HepG2 (cell line): ENCODE measurements at regions not wholly inside any gene's neighbourhood (a gene's known extent, or its start where the extent isn't known, plus 50 kb on each side); places are given as distances from the start of the nearest gene placed in this dataset.

Experiments
- ATF4 ChIP-seq, 2 experiments: fragments of 450-650 bp in 1 of 2; sonication (generic) in 1 of 2; formaldehyde crosslinking; IDR thresholded peaks; 2 replicates each; pipeline versions ENCODE4 v1.5.0 to v1.8.0; 2020 to 2022; ENCODE audit warnings: mild to moderate bottlenecking in 1 of 2, missing genetic modification reagents in 1 of 2
- CEBPG ChIP-seq: IDR thresholded peaks from 2 replicates; pipeline ENCODE4 v1.6.1; 2016
- EZH2 ChIP-seq: conservative IDR thresholded peaks from 2 replicates; pipeline ENCODE4 v1.6.1; 2012; ENCODE audit warnings: mild to moderate bottlenecking, low read depth, low read length, moderate library complexity
- FOXP1 ChIP-seq, 2 experiments: fragments of 450-650 bp in 1 of 2; IDR thresholded peaks; 2 replicates each; pipeline ENCODE4 v1.6.1; 2017 to 2018; ENCODE audit warnings: antibody characterized with exemption in 1 of 2
- GABPA ChIP-seq, 2 experiments: IDR thresholded peaks; 2 replicates each; pipeline ENCODE4 v1.6.1; 2011 to 2016; ENCODE audit warnings: low read depth in 2 of 2, low read length in 1 of 2, missing biosample characterization in 1 of 2, missing genetic modification characterization in 1 of 2
- HNRNPK ChIP-seq: fragments of 200-400 bp; formaldehyde crosslinking; IDR thresholded peaks from 2 replicates; pipeline ENCODE4 v1.6.1; 2018; ENCODE audit warnings: low read length, low read depth, moderate library complexity, mild to moderate bottlenecking; ENCODE audit not compliant: poor library complexity, severe bottlenecking
- MAF1 ChIP-seq: sonication (generic); formaldehyde crosslinking; IDR thresholded peaks from 2 replicates; pipeline ENCODE4 v1.5.0; 2020; ENCODE audit warnings: missing genetic modification reagents, borderline replicate concordance
- NR2F6 ChIP-seq, 2 experiments: IDR thresholded peaks; 2 replicates each; pipeline ENCODE4 v1.6.1; 2016; ENCODE audit warnings: antibody characterized with exemption in 1 of 2, mild to moderate bottlenecking in 1 of 2
- SOX13 ChIP-seq, 3 experiments: fragments of 450-650 bp in 1 of 3; sonication (generic) in 1 of 3; formaldehyde crosslinking in 1 of 3; IDR thresholded peaks in 2 of 3; conservative IDR thresholded peaks in 1 of 3; 2 replicates each; pipeline versions ENCODE4 v1.5.0 to v1.6.1; 2016 to 2020; ENCODE audit warnings: antibody characterized with exemption in 1 of 3, mild to moderate bottlenecking in 1 of 3, missing compliant biosample characterization in 1 of 3, missing genetic modification reagents in 1 of 3, moderate library complexity in 1 of 3
- SP1 ChIP-seq, 2 experiments: fragments of 450-650 bp in 1 of 2; sonication (generic) in 1 of 2; formaldehyde crosslinking in 1 of 2; IDR thresholded peaks; 2 replicates each; pipeline versions ENCODE4 v1.4.0 to v1.6.1; 2016 to 2020; ENCODE audit warnings: missing genetic modification reagents in 1 of 2
- TBX3 ChIP-seq: fragments of 450-650 bp; IDR thresholded peaks from 2 replicates; pipeline ENCODE4 v1.6.1; 2017; ENCODE audit warnings: antibody characterized with exemption, mild to moderate bottlenecking, inconsistent platforms, borderline replicate concordance
- TCF12 ChIP-seq, 2 experiments: fragments of 450-650 bp in 1 of 2; sonication (generic) in 1 of 2; formaldehyde crosslinking in 1 of 2; IDR thresholded peaks; 2 replicates each; pipeline versions ENCODE4 v1.6.1 to v1.8.0; 2017 to 2022; ENCODE audit warnings: antibody characterized with exemption in 1 of 2, mild to moderate bottlenecking in 1 of 2, missing genetic modification reagents in 1 of 2, moderate library complexity in 1 of 2
- ZNF20 ChIP-seq: sonication (generic); formaldehyde crosslinking; IDR thresholded peaks from 2 replicates; pipeline ENCODE4 v1.4.0; 2020; ENCODE audit warnings: mild to moderate bottlenecking, moderate library complexity, missing genetic modification reagents
- ZNF264 ChIP-seq: sonication (generic); formaldehyde crosslinking; IDR thresholded peaks from 2 replicates; pipeline ENCODE4 v1.4.0; 2020; ENCODE audit warnings: missing genetic modification reagents
- ZNF414 ChIP-seq: sonication (generic); formaldehyde crosslinking; IDR thresholded peaks from 2 replicates; pipeline ENCODE4 v1.5.0; 2020; ENCODE audit warnings: missing genetic modification reagents
- ZNF713 ChIP-seq: sonication (generic); formaldehyde crosslinking; IDR thresholded peaks from 2 replicates; pipeline ENCODE4 v1.4.0; 2020; ENCODE audit warnings: mild to moderate bottlenecking, missing genetic modification reagents
- TF ChIP-seq, protein P1 (sequence below): sonication (generic); formaldehyde crosslinking; IDR thresholded peaks from 2 replicates; pipeline ENCODE4; 2020; ENCODE audit warnings: missing genetic modification reagents, mild to moderate bottlenecking, borderline replicate concordance
- TF ChIP-seq, protein P2 (sequence below): IDR thresholded peaks from 2 replicates; pipeline ENCODE4 v1.4.0; 2020; ENCODE audit warnings: mild to moderate bottlenecking, missing genetic modification reagents
- TF ChIP-seq, protein P3 (sequence below): IDR thresholded peaks from 2 replicates; pipeline ENCODE4 v1.6.1; 2016; ENCODE audit warnings: mild to moderate bottlenecking

DNA sequence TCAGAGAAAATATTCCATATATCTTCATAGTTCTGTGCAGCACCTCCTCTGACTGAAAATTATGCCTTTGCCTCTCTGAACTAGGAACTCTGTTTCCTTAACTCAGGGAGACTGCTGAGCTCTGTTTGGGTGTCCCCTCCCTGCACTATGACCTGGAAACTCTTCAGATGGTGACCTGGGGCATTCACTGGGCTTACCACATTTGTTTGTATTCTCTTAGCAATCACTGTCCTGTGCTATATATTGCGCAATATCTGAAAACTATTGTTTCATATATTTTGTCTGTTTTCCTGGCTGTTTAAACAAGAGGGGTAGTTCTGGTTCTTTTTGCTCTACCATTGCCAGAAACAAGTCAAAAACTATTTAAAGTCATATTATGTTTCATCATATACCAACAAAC, 181.8 kb upstream of the KIAA1217 start (continued):
- TF ChIP-seq SP1 (IDR thresholded peaks at IDR 0.05) (no peak), SP1 (CRISPR knock-in tag; IDR thresholded peaks at IDR 0.05) (no peak), ZNF264 (no peak), HNRNPK (no peak), ATF4 (CRISPR knock-in tag; IDR thresholded peaks at IDR 0.05) (peak in 1 of 2 experiments; percentile 14; a peak in 1 of 4 replicates), SOX13 (IDR thresholded peaks at IDR 0.05) (no peak), SOX13 (CRISPR knock-in tag; conservative IDR thresholded peaks at IDR 0.05 in 1 of 2, IDR thresholded peaks at IDR 0.05 in 1 of 2) (peak in 1 of 2 experiments; percentile 83; a peak in 2 of 4 replicates), MAF1 (CRISPR knock-in tag) (no peak), CEBPG (CRISPR knock-in tag) (peak; percentile 84), ZNF414 (CRISPR knock-in tag) (no peak), NR2F6 (IDR thresholded peaks at IDR 0.05) (0 out of 2 replicates have a peak, but pooled peaks have one; percentile 17), NR2F6 (CRISPR knock-in tag; IDR thresholded peaks at IDR 0.05) (no peak), FOXP1 (IDR thresholded peaks at IDR 0.05) (no peak), FOXP1 (CRISPR knock-in tag; IDR thresholded peaks at IDR 0.05) (peak; percentile 37; the same call in 1 of the 2 replicates), EZH2 (no peak), ZNF713 (CRISPR knock-in tag) (no peak), TBX3 (no peak), TCF12 (IDR thresholded peaks at IDR 0.05) (no peak), TCF12 (CRISPR knock-in tag; IDR thresholded peaks at IDR 0.05) (no peak), ZNF20 (CRISPR knock-in tag) (no peak), GABPA (IDR thresholded peaks at IDR 0.05; ENCODE audit: low read depth, low read length) (peak; percentile 21; the same call in 1 of the 2 replicates), GABPA (CRISPR knock-in tag; IDR thresholded peaks at IDR 0.05; ENCODE audit: low read depth) (peak; percentile 75)
- TF ChIP-seq, protein P1, sequence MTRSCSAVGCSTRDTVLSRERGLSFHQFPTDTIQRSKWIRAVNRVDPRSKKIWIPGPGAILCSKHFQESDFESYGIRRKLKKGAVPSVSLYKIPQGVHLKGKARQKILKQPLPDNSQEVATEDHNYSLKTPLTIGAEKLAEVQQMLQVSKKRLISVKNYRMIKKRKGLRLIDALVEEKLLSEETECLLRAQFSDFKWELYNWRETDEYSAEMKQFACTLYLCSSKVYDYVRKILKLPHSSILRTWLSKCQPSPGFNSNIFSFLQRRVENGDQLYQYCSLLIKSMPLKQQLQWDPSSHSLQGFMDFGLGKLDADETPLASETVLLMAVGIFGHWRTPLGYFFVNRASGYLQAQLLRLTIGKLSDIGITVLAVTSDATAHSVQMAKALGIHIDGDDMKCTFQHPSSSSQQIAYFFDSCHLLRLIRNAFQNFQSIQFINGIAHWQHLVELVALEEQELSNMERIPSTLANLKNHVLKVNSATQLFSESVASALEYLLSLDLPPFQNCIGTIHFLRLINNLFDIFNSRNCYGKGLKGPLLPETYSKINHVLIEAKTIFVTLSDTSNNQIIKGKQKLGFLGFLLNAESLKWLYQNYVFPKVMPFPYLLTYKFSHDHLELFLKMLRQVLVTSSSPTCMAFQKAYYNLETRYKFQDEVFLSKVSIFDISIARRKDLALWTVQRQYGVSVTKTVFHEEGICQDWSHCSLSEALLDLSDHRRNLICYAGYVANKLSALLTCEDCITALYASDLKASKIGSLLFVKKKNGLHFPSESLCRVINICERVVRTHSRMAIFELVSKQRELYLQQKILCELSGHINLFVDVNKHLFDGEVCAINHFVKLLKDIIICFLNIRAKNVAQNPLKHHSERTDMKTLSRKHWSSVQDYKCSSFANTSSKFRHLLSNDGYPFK: no peak
- TF ChIP-seq, protein P2, sequence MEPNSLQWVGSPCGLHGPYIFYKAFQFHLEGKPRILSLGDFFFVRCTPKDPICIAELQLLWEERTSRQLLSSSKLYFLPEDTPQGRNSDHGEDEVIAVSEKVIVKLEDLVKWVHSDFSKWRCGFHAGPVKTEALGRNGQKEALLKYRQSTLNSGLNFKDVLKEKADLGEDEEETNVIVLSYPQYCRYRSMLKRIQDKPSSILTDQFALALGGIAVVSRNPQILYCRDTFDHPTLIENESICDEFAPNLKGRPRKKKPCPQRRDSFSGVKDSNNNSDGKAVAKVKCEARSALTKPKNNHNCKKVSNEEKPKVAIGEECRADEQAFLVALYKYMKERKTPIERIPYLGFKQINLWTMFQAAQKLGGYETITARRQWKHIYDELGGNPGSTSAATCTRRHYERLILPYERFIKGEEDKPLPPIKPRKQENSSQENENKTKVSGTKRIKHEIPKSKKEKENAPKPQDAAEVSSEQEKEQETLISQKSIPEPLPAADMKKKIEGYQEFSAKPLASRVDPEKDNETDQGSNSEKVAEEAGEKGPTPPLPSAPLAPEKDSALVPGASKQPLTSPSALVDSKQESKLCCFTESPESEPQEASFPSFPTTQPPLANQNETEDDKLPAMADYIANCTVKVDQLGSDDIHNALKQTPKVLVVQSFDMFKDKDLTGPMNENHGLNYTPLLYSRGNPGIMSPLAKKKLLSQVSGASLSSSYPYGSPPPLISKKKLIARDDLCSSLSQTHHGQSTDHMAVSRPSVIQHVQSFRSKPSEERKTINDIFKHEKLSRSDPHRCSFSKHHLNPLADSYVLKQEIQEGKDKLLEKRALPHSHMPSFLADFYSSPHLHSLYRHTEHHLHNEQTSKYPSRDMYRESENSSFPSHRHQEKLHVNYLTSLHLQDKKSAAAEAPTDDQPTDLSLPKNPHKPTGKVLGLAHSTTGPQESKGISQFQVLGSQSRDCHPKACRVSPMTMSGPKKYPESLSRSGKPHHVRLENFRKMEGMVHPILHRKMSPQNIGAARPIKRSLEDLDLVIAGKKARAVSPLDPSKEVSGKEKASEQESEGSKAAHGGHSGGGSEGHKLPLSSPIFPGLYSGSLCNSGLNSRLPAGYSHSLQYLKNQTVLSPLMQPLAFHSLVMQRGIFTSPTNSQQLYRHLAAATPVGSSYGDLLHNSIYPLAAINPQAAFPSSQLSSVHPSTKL (CRISPR knock-in tag): 0 out of 2 replicates have a peak, but pooled peaks have one; percentile 19
- TF ChIP-seq, protein P3, sequence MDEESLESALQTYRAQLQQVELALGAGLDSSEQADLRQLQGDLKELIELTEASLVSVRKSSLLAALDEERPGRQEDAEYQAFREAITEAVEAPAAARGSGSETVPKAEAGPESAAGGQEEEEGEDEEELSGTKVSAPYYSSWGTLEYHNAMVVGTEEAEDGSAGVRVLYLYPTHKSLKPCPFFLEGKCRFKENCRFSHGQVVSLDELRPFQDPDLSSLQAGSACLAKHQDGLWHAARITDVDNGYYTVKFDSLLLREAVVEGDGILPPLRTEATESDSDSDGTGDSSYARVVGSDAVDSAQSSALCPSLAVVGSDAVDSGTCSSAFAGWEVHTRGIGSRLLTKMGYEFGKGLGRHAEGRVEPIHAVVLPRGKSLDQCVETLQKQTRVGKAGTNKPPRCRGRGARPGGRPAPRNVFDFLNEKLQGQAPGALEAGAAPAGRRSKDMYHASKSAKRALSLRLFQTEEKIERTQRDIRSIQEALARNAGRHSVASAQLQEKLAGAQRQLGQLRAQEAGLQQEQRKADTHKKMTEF (CRISPR knock-in tag): no peak
